BE2C (cell line): ENCODE measurements at regions not wholly inside any gene's neighbourhood (a gene's known extent, or its start where the extent isn't known, plus 50 kb on each side); places are given as distances from the start of the nearest gene placed in this dataset.

Experiments
- DNase-seq: peaks from one replicate; pipeline ENCODE4 v3.0.0-alpha.2; 2020
- H3K27me3 ChIP-seq: fragments of 250-450 bp; sonication (Bioruptor Pico); 2 replicates; pipeline ENCODE4 v1.5.1; 2020; ENCODE audit warnings: mild to moderate bottlenecking
- H3K36me3 ChIP-seq: fragments of 250-450 bp; sonication (Bioruptor Pico); 2 replicates; pipeline ENCODE4 v1.5.1; 2020; ENCODE audit warnings: mild to moderate bottlenecking
- H3K4me1 ChIP-seq: fragments of 250-450 bp; sonication (Bioruptor Pico); 2 replicates; pipeline ENCODE4 v1.5.1; 2020
- H3K4me3 ChIP-seq: 2 replicates; pipeline ENCODE4 v1.5.1; 2011; ENCODE audit warnings: low read depth, low read length
- H3K9me3 ChIP-seq: fragments of 250-450 bp; sonication (Bioruptor Pico); 2 replicates; pipeline ENCODE4 v1.5.1; 2020
- CTCF ChIP-seq: IDR thresholded peaks from 2 replicates; pipeline ENCODE4 v1.5.1; 2012; ENCODE audit warnings: mild to moderate bottlenecking, low read depth, low read length

- Histone ChIP-seq H3K4me1 (no peaks in the 10 kb centered on the region), H3K4me3 (no peak overlapping the region), H3K36me3 (no peaks in the 10 kb centered on the region), H3K9me3 (no peaks in the 10 kb centered on the region), H3K27me3 (no peaks in the 10 kb centered on the region)
- TF ChIP-seq CTCF: no peak
- DNase-seq: no peak
Measured at GRCh38 chr3:159785273-159785708, 203.3 kb upstream of the IL12A start.

GRCh38 chr3:159786489-159787177 is 202.0 kb upstream of the IL12A start:
- Histone ChIP-seq H3K36me3 (no peaks in the 10 kb centered on the region), H3K4me1 (no peaks in the 10 kb centered on the region; the same call in 1 of the 2 replicates), H3K9me3 (no peaks in the 10 kb centered on the region), H3K27me3 (no peaks in the 10 kb centered on the region), H3K4me3 (no peak overlapping the region)
- TF ChIP-seq CTCF: no peak
- DNase-seq: no peak

GRCh38 chr3:159787178-159787574 is 201.5 kb upstream of the IL12A start:
- DNase-seq: no peak
- no peak for TF ChIP-seq CTCF
- no peaks in the 10 kb centered on the region for H3K36me3 ChIP-seq
- no peaks in the 10 kb centered on the region for H3K27me3 ChIP-seq
- no peak overlapping the region for H3K4me3 ChIP-seq
- H3K9me3 ChIP-seq: no peaks in the 10 kb centered on the region
- no peaks in the 10 kb centered on the region; the same call in 1 of the 2 replicates for H3K4me1 ChIP-seq

- H3K4me3 ChIP-seq: no peak overlapping the region
- no peaks in the 10 kb centered on the region; the same call in 1 of the 2 replicates for H3K4me1 ChIP-seq
- no peaks in the 10 kb centered on the region for H3K9me3 ChIP-seq
- no peak for DNase-seq
- TF ChIP-seq CTCF: no peak
- H3K27me3 ChIP-seq: no peaks in the 10 kb centered on the region
- no peaks in the 10 kb centered on the region for H3K36me3 ChIP-seq
Measured at GRCh38 chr3:159787794-159788205, 200.8 kb upstream of the IL12A start.

- H3K4me3 ChIP-seq: no peak overlapping the region
- TF ChIP-seq CTCF: no peak
- no peaks in the 10 kb centered on the region for H3K36me3 ChIP-seq
- no peaks in the 10 kb centered on the region; the same call in 1 of the 2 replicates for H3K4me1 ChIP-seq
- no peaks in the 10 kb centered on the region for H3K27me3 ChIP-seq
- no peak for DNase-seq
- H3K9me3 ChIP-seq: no peaks in the 10 kb centered on the region
Measured at GRCh38 chr3:159788291-159788690, 200.3 kb upstream of the IL12A start.

- H3K4me3 ChIP-seq: no peak overlapping the region
- TF ChIP-seq CTCF: no peak
- H3K4me1 ChIP-seq: no peaks in the 10 kb centered on the region; the same call in 1 of the 2 replicates
Measured at GRCh38 chr3:159789017-159789416, 199.6 kb upstream of the IL12A start.

More at GRCh38 chr3:159789017-159789416, 199.6 kb upstream of the IL12A start:
- no peak for DNase-seq
- Histone ChIP-seq H3K36me3 (no peaks in the 10 kb centered on the region), H3K27me3 (no peaks in the 10 kb centered on the region), H3K9me3 (no peaks in the 10 kb centered on the region)
